H1 (cell line): ENCODE measurements at regions not wholly inside any gene's neighbourhood (a gene's known extent, or its start where the extent isn't known, plus 50 kb on each side); places are given as distances from the start of the nearest gene placed in this dataset.

Experiments
- CTCF ChIA-PET: fragments of 300-600 bp; sonication (Branson Sonifier 250); formaldehyde crosslinking; loops from one replicate; lab custom pipeline; 2021; ENCODE audit not compliant: partially characterized antibody; lab: Charles Lee
- POLR2A ChIA-PET: fragments of 300-600 bp; sonication (Branson Sonifier 250); formaldehyde crosslinking; loops from one replicate; lab custom pipeline; 2021; ENCODE audit warnings: inconsistent platforms; ENCODE audit not compliant: partially characterized antibody; lab: Charles Lee
- DNase-seq, 2 experiments: peaks; one replicate each; pipeline versions ENCODE4 v3.0.0 to v3.0.0-alpha.2; 2010 to 2022; ENCODE audit warnings: low spot score in 2 of 2, low read depth in 1 of 2, mixed read lengths in 1 of 2
- FAIRE-seq: peaks from 2 replicates; lab custom pipeline; 2011; peaks lifted over from hg19 to GRCh38; lab: Jason Lieb, UNC
- H2AFZ ChIP-seq: 2 replicates; pipeline ENCODE4 v1.8.1; 2012; ENCODE audit warnings: low read length, inconsistent platforms
- H2AK5ac ChIP-seq: 2 replicates; pipeline ENCODE4 v1.6.1; 2013; ENCODE audit warnings: low read depth, low read length
- H2BK120ac ChIP-seq: replicated peaks from 2 replicates; pipeline ENCODE3; 2013; ENCODE audit warnings: low read depth, low read length, inconsistent platforms
- H2BK12ac ChIP-seq: 2 replicates; pipeline ENCODE4 v1.6.1; 2013; ENCODE audit warnings: low read depth, low read length
- H2BK15ac ChIP-seq: 2 replicates; pipeline ENCODE4 v1.6.1; 2013; ENCODE audit warnings: low read length
- H2BK20ac ChIP-seq: 2 replicates; pipeline ENCODE4 v1.6.1; 2013; ENCODE audit warnings: low read length
- H2BK5ac ChIP-seq: 2 replicates; pipeline ENCODE4 v1.6.1; 2013; ENCODE audit warnings: low read depth, low read length
- H3K14ac ChIP-seq: 2 replicates; pipeline ENCODE4 v1.6.1; 2013; ENCODE audit warnings: inconsistent platforms; ENCODE audit not compliant: insufficient read length
- H3K18ac ChIP-seq: 2 replicates; pipeline ENCODE4 v1.6.1; 2013; ENCODE audit warnings: low read length; ENCODE audit errors: extremely low read depth
- H3K23ac ChIP-seq: 2 replicates; pipeline ENCODE4 v1.6.1; 2013; ENCODE audit warnings: inconsistent platforms; ENCODE audit not compliant: insufficient read length
- H3K23me2 ChIP-seq: 2 replicates; pipeline ENCODE4 v1.6.1; 2013; ENCODE audit warnings: low read depth, low read length
- H3K27ac ChIP-seq: 2 replicates; pipeline ENCODE4 v1.6.1; 2011; ENCODE audit warnings: low read depth, low read length, inconsistent platforms
- H3K27me3 ChIP-seq, 4 experiments: replicated peaks in 1 of 4; 1 replicate in 1 of 4; 2 replicates in 3 of 4; pipeline versions ENCODE4 v1.6.1 to v1.8.1; 2011 to 2013; ENCODE audit warnings: low read length in 3 of 4, mild to moderate bottlenecking in 3 of 4, inconsistent platforms in 2 of 4, mixed read lengths in 2 of 4, moderate library complexity in 1 of 4; ENCODE audit not compliant: control insufficient read depth in 3 of 4, insufficient read depth in 3 of 4; ENCODE audit errors: extremely low read depth in 1 of 4
- H3K36me3 ChIP-seq, 4 experiments: 2 replicates each; pipeline versions ENCODE4 v1.6.1 to v1.8.1; 2011 to 2013; ENCODE audit warnings: mild to moderate bottlenecking in 4 of 4, low read length in 3 of 4, moderate library complexity in 2 of 4, control low read depth in 1 of 4, inconsistent platforms in 1 of 4; ENCODE audit not compliant: insufficient read depth in 4 of 4, control insufficient read depth in 2 of 4
- H3K4ac ChIP-seq: replicated peaks from 2 replicates; pipeline ENCODE3; 2013; ENCODE audit warnings: low read length, low read depth, mixed read lengths, inconsistent platforms; ENCODE audit not compliant: insufficient read length
- H3K4me1 ChIP-seq, 4 experiments: replicated peaks in 1 of 4; 1 replicate in 1 of 4; 2 replicates in 3 of 4; pipeline versions ENCODE4 v1.6.1 to v1.8.1; 2011 to 2013; ENCODE audit warnings: low read length in 3 of 4, inconsistent platforms in 2 of 4, mixed read lengths in 1 of 4; ENCODE audit not compliant: insufficient read depth in 4 of 4, control insufficient read depth in 3 of 4
- H3K4me2 ChIP-seq, 2 experiments: 2 replicates each; pipeline versions ENCODE4 v1.6.1 to v1.8.1; 2011 to 2013; ENCODE audit warnings: low read depth in 2 of 2, low read length in 2 of 2, control low read depth in 1 of 2, inconsistent platforms in 1 of 2, mild to moderate bottlenecking in 1 of 2; ENCODE audit not compliant: insufficient read depth in 1 of 2
- H3K4me3 ChIP-seq, 4 experiments: fragments of 200-600, 300-600 bp in 1 of 4; sonication (generic), shearing (Covaris generic), sonication (Bioruptor Twin) in 1 of 4; 2 replicates each; pipeline versions ENCODE4 v1.5.1 to v1.8.1; 2011 to 2016; ENCODE audit warnings: low read length in 4 of 4, low read depth in 3 of 4, control low read depth in 2 of 4, inconsistent platforms in 2 of 4, mild to moderate bottlenecking in 2 of 4, mixed read lengths in 1 of 4, moderate library complexity in 1 of 4; ENCODE audit not compliant: insufficient read depth in 2 of 4; ENCODE audit errors: extremely low read depth in 1 of 4
- H3K56ac ChIP-seq: replicated peaks from 2 replicates; pipeline ENCODE3; 2013; ENCODE audit warnings: low read depth, mild to moderate bottlenecking, mixed read lengths, low read length, inconsistent platforms; ENCODE audit not compliant: insufficient read length
- H3K79me1 ChIP-seq: 2 replicates; pipeline ENCODE4 v1.6.1; 2013; ENCODE audit warnings: low read depth, low read length, control low read depth
- H3K79me2 ChIP-seq, 2 experiments: 2 replicates each; pipeline versions ENCODE4 v1.6.1 to v1.8.1; 2012 to 2013; ENCODE audit warnings: low read length in 2 of 2, mild to moderate bottlenecking in 2 of 2, inconsistent platforms in 1 of 2; ENCODE audit not compliant: insufficient read depth in 2 of 2, control insufficient read depth in 1 of 2
- H3K9ac ChIP-seq, 4 experiments: replicated peaks in 1 of 4; 1 replicate in 1 of 4; 2 replicates in 3 of 4; pipeline versions ENCODE4 v1.6.1 to v1.8.1; 2011 to 2013; ENCODE audit warnings: low read depth in 3 of 4, low read length in 3 of 4, control low read depth in 2 of 4, mild to moderate bottlenecking in 2 of 4, moderate library complexity in 2 of 4, inconsistent platforms in 1 of 4; ENCODE audit errors: extremely low read depth in 1 of 4
- H3K9me3 ChIP-seq, 2 experiments: 2 replicates each; pipeline versions ENCODE4 v1.6.1 to v1.8.1; 2012 to 2013; ENCODE audit warnings: mild to moderate bottlenecking in 2 of 2, moderate library complexity in 2 of 2, control low read depth in 1 of 2, inconsistent platforms in 1 of 2, low read depth in 1 of 2, low read length in 1 of 2, mixed read lengths in 1 of 2; ENCODE audit not compliant: insufficient read depth in 2 of 2
- H4K20me1 ChIP-seq, 2 experiments: replicated peaks in 1 of 2; 2 replicates each; pipeline versions ENCODE3 to v1.8.1; 2011 to 2013; ENCODE audit warnings: inconsistent platforms in 2 of 2, low read length in 2 of 2, mild to moderate bottlenecking in 1 of 2; ENCODE audit not compliant: insufficient read depth in 2 of 2, control insufficient read depth in 1 of 2
- H4K5ac ChIP-seq: 2 replicates; pipeline ENCODE4 v1.6.1; 2013; ENCODE audit warnings: low read length, low read depth, mixed read lengths, inconsistent platforms; ENCODE audit not compliant: insufficient read length
- H4K8ac ChIP-seq: 2 replicates; pipeline ENCODE4 v1.8.0; 2013; ENCODE audit warnings: mild to moderate bottlenecking, moderate library complexity, low read length, inconsistent platforms; ENCODE audit not compliant: insufficient read depth; ENCODE audit errors: extremely low read depth
- H4K91ac ChIP-seq: replicated peaks from 2 replicates; pipeline ENCODE3; 2013; ENCODE audit warnings: low read length, mixed read lengths, inconsistent platforms; ENCODE audit not compliant: insufficient read length
- CBX5 ChIP-seq: fragments of 300-800, 300-1000 bp; sonication (generic); IDR thresholded peaks from 2 replicates; pipeline ENCODE4 v1.7.1; 2016; ENCODE audit warnings: antibody characterized with exemption, low read length, low read depth
- PHF8 ChIP-seq: fragments of 200-600 bp; sonication (generic); conservative IDR thresholded peaks from 2 replicates; pipeline ENCODE4 v1.7.1; 2012; ENCODE audit warnings: low read depth, mild to moderate bottlenecking, inconsistent platforms, low read length, moderate library complexity
- WGBS, 2 experiments: shearing (Covaris generic) in 1 of 2; methylation state at CpG; one replicate each; pipeline versions ENCODE4 v1.1.6 to v1.1.7; 2013 to 2015; ENCODE audit warnings: low lambda C conversion rate in 2 of 2, mixed read lengths in 2 of 2, inconsistent platforms in 1 of 2, low coverage in 1 of 2, missing lambda C conversion rate in 1 of 2; ENCODE audit not compliant: insufficient replicate concordance in 2 of 2, insufficient coverage in 1 of 2, insufficient read length in 1 of 2; ENCODE audit errors: extremely low coverage in 1 of 2, missing lambda C conversion rate in 1 of 2; 5-methylcytosine and 5-hydroxymethylcytosine counted together
- TF ChIP-seq, protein P1 (sequence below), 3 experiments: IDR thresholded peaks; 1 replicate in 2 of 3; 2 replicates in 1 of 3; pipeline versions ENCODE4 v1.5.1 to v1.6.1; 2011; ENCODE audit warnings: low read length in 3 of 3, mild to moderate bottlenecking in 3 of 3, inconsistent platforms in 2 of 3, low read depth in 1 of 3, moderate library complexity in 1 of 3; ENCODE audit not compliant: insufficient read depth in 1 of 3; ENCODE audit errors: control extremely low read depth in 1 of 3

DNA sequence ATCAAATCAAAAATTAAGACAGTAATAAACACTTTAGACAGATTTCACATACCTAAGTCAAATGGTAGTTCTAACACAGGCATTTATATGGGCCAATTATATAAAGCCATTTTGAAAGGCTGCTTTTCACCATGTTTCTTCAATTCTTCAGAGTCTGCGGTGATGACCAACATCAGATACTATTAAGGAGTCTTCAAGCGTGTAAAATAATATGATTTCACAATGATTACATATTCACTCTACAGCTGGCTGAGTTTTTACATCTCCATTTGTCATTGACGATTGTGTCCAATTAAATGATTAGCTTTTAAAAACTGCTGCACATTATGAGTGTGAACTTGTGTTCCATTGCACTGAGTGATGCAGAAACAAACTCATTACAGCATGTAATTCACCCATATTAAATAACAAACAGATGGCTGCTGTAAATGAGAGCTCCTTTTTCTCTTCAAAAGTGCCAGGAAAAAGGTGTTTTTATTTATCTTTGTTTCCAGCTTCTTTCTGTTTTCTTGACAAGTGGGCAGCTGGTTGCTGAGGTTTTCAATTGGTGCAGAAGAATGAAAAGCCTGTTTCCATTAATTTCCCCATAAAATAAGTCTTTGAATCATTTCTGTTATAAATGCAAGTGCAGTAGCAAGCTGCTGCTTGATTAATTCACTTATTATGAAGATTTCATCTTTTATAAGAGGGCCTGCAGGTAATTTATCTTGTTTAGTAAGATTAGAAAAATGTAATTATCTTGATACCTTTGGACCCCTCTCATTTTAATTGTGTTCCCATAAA lies 676.1 kb upstream of the KLHL1 start:
- no peak overlapping the region for H2BK120ac ChIP-seq
- no peaks in the 10 kb centered on the region for H3K27me3 ChIP-seq
- no peaks in the 10 kb centered on the region for H3K36me3 ChIP-seq
- H3K18ac ChIP-seq = no peak overlapping the region
- no peaks in the 10 kb centered on the region for H3K79me2 ChIP-seq
- DNase-seq = no peak
- H4K8ac ChIP-seq = no peak overlapping the region
- no peak overlapping the region for H2AFZ ChIP-seq
- H2BK15ac ChIP-seq = no peak overlapping the region
- ChIA-PET CTCF (interaction anchor here (1.3 to 2.3 kb wide), 2 partner anchors 8 to 9 kb away, joined by 4 to 7 read pairs; no protein-coding TSS in a partner anchor), POLR2A (no interaction called here)
- no peak overlapping the region for H2BK20ac ChIP-seq
- no peak overlapping the region for H2AK5ac ChIP-seq
- H3K14ac ChIP-seq = no peak overlapping the region
- H3K9ac ChIP-seq = no peak overlapping the region
- no peak overlapping the region for H3K27ac ChIP-seq
- H3K79me1 ChIP-seq = no peaks in the 10 kb centered on the region
- FAIRE-seq = no peak
- no peak overlapping the region for H3K4me2 ChIP-seq
- no peak overlapping the region for H3K56ac ChIP-seq
- H4K20me1 ChIP-seq = no peaks in the 10 kb centered on the region
- H3K4me3 ChIP-seq = no peak overlapping the region
- no peak overlapping the region for H3K23ac ChIP-seq
- no peak overlapping the region for H4K91ac ChIP-seq
- H3K23me2 ChIP-seq = no peaks in the 10 kb centered on the region
- H3K9me3 ChIP-seq = no peaks in the 10 kb centered on the region
- H2BK12ac ChIP-seq = no peak overlapping the region
- H2BK5ac ChIP-seq = no peak overlapping the region
- no peak overlapping the region for H3K4ac ChIP-seq
- no peak overlapping the region for H4K5ac ChIP-seq
- 94% methylated on average over 3 of the region's 3 CpGs; no CpG with 5 or more reads in 1 of the 2 experiments for WGBS, 2 experiments
- no peaks in the 10 kb centered on the region for H3K4me1 ChIP-seq
- TF ChIP-seq CBX5 (no peak), PHF8 (no peak)
- TF ChIP-seq, protein P1, sequence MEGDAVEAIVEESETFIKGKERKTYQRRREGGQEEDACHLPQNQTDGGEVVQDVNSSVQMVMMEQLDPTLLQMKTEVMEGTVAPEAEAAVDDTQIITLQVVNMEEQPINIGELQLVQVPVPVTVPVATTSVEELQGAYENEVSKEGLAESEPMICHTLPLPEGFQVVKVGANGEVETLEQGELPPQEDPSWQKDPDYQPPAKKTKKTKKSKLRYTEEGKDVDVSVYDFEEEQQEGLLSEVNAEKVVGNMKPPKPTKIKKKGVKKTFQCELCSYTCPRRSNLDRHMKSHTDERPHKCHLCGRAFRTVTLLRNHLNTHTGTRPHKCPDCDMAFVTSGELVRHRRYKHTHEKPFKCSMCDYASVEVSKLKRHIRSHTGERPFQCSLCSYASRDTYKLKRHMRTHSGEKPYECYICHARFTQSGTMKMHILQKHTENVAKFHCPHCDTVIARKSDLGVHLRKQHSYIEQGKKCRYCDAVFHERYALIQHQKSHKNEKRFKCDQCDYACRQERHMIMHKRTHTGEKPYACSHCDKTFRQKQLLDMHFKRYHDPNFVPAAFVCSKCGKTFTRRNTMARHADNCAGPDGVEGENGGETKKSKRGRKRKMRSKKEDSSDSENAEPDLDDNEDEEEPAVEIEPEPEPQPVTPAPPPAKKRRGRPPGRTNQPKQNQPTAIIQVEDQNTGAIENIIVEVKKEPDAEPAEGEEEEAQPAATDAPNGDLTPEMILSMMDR (IDR thresholded peaks at IDR 0.05; ENCODE audit: control extremely low read depth in 1 of 3, insufficient read depth in 1 of 3, low read depth in 1 of 3, low read length in 3 of 3) = no peak
